GM23338 (cell line): ENCODE measurements at regions not wholly inside any gene's neighbourhood (a gene's known extent, or its start where the extent isn't known, plus 50 kb on each side); places are given as distances from the start of the nearest gene placed in this dataset.

Experiments
- ATAC-seq: fragments of 200-7000 bp; cut with Tn5 transposase; 3 replicates; pipeline ENCODE4 v1.9.1; 2020
- DNase-seq: peaks from one replicate; pipeline ENCODE4 v3.0.0-alpha.2; 2015; ENCODE audit warnings: low spot score
- H2AFZ ChIP-seq: fragments of 200-600 bp; sonication (generic); 2 replicates; pipeline ENCODE4 v1.8.0; 2016; ENCODE audit warnings: antibody characterized with exemption, mild to moderate bottlenecking, moderate library complexity
- H3F3A ChIP-seq: fragments of 200-600 bp; sonication (generic); replicated peaks from 2 replicates; pipeline ENCODE4 v1.8.0; 2017; ENCODE audit warnings: antibody characterized with exemption, mixed run types, low read depth
- H3K27ac ChIP-seq: fragments of 200-600 bp; sonication (generic); 2 replicates; pipeline ENCODE4 v1.6.1; 2016; ENCODE audit warnings: low read depth
- H3K27me3 ChIP-seq: fragments of 200-600 bp; sonication (generic); 2 replicates; pipeline ENCODE4 v1.8.0; 2016; ENCODE audit warnings: mild to moderate bottlenecking, mixed run types, moderate library complexity; ENCODE audit not compliant: insufficient read depth
- H3K36me3 ChIP-seq: fragments of 200-600 bp; sonication (generic); 2 replicates; pipeline ENCODE4 v1.8.0; 2016; ENCODE audit warnings: mild to moderate bottlenecking; ENCODE audit not compliant: insufficient read depth
- H3K4me1 ChIP-seq: fragments of 200-600 bp; sonication (generic); 2 replicates; pipeline ENCODE4 v1.8.0; 2016; ENCODE audit warnings: mild to moderate bottlenecking, moderate library complexity; ENCODE audit not compliant: insufficient read depth
- H3K4me2 ChIP-seq: fragments of 200-600 bp; sonication (generic); 2 replicates; pipeline ENCODE4 v1.7.1; 2017; ENCODE audit warnings: mixed run types
- H3K4me3 ChIP-seq: fragments of 200-600 bp; sonication (generic); 2 replicates; pipeline ENCODE4 v1.6.1; 2016; ENCODE audit warnings: mixed run types
- H3K79me2 ChIP-seq: fragments of 200-600 bp; sonication (generic); replicated peaks from 2 replicates; pipeline ENCODE4 v1.8.0; 2017; ENCODE audit warnings: mild to moderate bottlenecking; ENCODE audit not compliant: insufficient read depth
- H3K9me2 ChIP-seq: fragments of 200-600 bp; sonication (generic); 2 replicates; pipeline ENCODE4 v1.8.0; 2017; ENCODE audit not compliant: insufficient read depth
- H4K20me1 ChIP-seq: fragments of 200-600 bp; sonication (generic); replicated peaks from 2 replicates; pipeline ENCODE4 v1.8.0; 2017; ENCODE audit warnings: mild to moderate bottlenecking; ENCODE audit not compliant: insufficient read depth
- H3K27ac Mint-ChIP-seq: 2 replicates; pipeline ENCODE4 v1.8.0; 2020; ENCODE audit warnings: inconsistent platforms, mild to moderate bottlenecking, moderate library complexity, mixed read lengths
- H3K27me3 Mint-ChIP-seq: 3 replicates; pipeline ENCODE4 v1.8.0; 2022; ENCODE audit warnings: low read depth, mild to moderate bottlenecking, moderate library complexity, mixed read lengths, inconsistent platforms; ENCODE audit not compliant: insufficient read depth, poor library complexity
- H3K36me3 Mint-ChIP-seq: 3 replicates; pipeline ENCODE4 v1.8.0; 2021; ENCODE audit warnings: low read depth, mild to moderate bottlenecking, inconsistent platforms, moderate library complexity, mixed read lengths
- H3K4me1 Mint-ChIP-seq: 3 replicates; pipeline ENCODE4 v1.8.0; 2020; ENCODE audit warnings: mild to moderate bottlenecking, inconsistent platforms, mixed read lengths
- H3K4me3 Mint-ChIP-seq: 3 replicates; pipeline ENCODE4 v1.8.0; 2021; ENCODE audit warnings: moderate library complexity, mild to moderate bottlenecking, inconsistent platforms, mixed read lengths
- H3K9me3 Mint-ChIP-seq: 3 replicates; pipeline ENCODE4 v1.8.0; 2020; ENCODE audit warnings: moderate library complexity, mild to moderate bottlenecking, inconsistent platforms, mixed read lengths
- CREB1 ChIP-seq: fragments of 250-450 bp; sonication (Bioruptor Pico); IDR thresholded peaks from 2 replicates; pipeline ENCODE4 v1.5.0; 2020; ENCODE audit warnings: low read depth, mild to moderate bottlenecking, moderate library complexity
- EZH2 ChIP-seq: fragments of 200-600 bp; sonication (generic); IDR thresholded peaks from one replicate; pipeline ENCODE4 v1.8.0; 2017; ENCODE audit warnings: antibody characterized with exemption, mild to moderate bottlenecking, low read depth; ENCODE audit not compliant: unreplicated experiment
- EZH2phosphoT487 ChIP-seq: fragments of 200-600 bp; sonication (generic); IDR thresholded peaks from one replicate; pipeline ENCODE4 v1.8.1; 2018; ENCODE audit warnings: antibody characterized with exemption; ENCODE audit not compliant: unreplicated experiment
- JUNB ChIP-seq: IDR thresholded peaks from one replicate; pipeline ENCODE4 v1.6.1; 2016; ENCODE audit warnings: antibody characterized with exemption; ENCODE audit not compliant: unreplicated experiment
- NANOG ChIP-seq: IDR thresholded peaks from 2 replicates; pipeline ENCODE4 v1.6.1; 2016; ENCODE audit warnings: antibody characterized with exemption, borderline replicate concordance
- POLR2AphosphoS5 ChIP-seq: IDR thresholded peaks from 2 replicates; pipeline ENCODE4 v1.6.1; 2016; ENCODE audit warnings: antibody characterized with exemption, low read depth
- STAT1 ChIP-seq: IDR thresholded peaks from one replicate; pipeline ENCODE4 v1.6.1; 2016; ENCODE audit warnings: antibody characterized with exemption; ENCODE audit not compliant: unreplicated experiment
- ZNF114 ChIP-seq: fragments of 250-450 bp; sonication (Bioruptor Pico); IDR thresholded peaks from 2 replicates; pipeline ENCODE4 v1.5.0; 2020; ENCODE audit warnings: mild to moderate bottlenecking, moderate library complexity
- ZNF331 ChIP-seq: fragments of 250-450 bp; sonication (Bioruptor Pico); IDR thresholded peaks from 2 replicates; pipeline ENCODE4 v1.5.0; 2020; ENCODE audit warnings: low read depth, mild to moderate bottlenecking, moderate library complexity
- TF ChIP-seq, protein P1 (sequence below), 2 experiments: fragments of 200-600 bp in 1 of 2; sonication (generic) in 1 of 2; conservative IDR thresholded peaks; 2 replicates each; pipeline versions ENCODE4 v1.5.1 to v1.6.1; 2016 to 2017; ENCODE audit warnings: antibody characterized with exemption in 2 of 2, low read depth in 2 of 2, mild to moderate bottlenecking in 2 of 2, moderate library complexity in 1 of 2
- TF ChIP-seq, protein P2 (sequence below): fragments of 250-450 bp; sonication (Bioruptor Pico); IDR thresholded peaks from 2 replicates; pipeline ENCODE4 v1.5.0; 2020; ENCODE audit warnings: mild to moderate bottlenecking, moderate library complexity
- TF ChIP-seq, protein P3 (sequence below): IDR thresholded peaks from one replicate; pipeline ENCODE4 v1.6.1; 2018; ENCODE audit warnings: antibody characterized with exemption; ENCODE audit not compliant: unreplicated experiment
- TF ChIP-seq, protein P4 (sequence below): IDR thresholded peaks from 2 replicates; pipeline ENCODE4 v1.6.1; 2016; ENCODE audit warnings: antibody characterized with exemption

DNA sequence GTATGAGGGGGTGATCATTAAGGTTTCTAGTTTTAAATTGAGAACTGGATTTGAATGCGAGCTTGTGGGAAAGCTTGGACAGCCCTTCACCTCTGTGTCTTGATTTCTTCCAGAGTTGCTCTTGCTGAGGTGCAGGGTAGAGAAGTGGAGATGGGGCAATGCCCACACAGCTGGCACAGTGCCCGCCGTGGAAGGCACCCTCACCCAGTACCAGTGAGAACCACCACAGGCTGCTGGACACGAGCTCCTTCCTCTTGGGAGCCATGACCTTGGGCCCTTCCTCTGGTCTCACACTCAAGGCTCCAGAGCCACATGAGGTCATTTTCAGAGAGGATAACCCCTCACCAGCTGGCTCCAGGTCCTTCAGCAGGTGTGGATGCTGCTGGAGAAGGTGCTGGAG lies 67.3 kb downstream of the DACT2 start:
- TF ChIP-seq NANOG (no peak), EZH2 (no peak), EZH2phosphoT487 (no peak), ZNF114 (CRISPR knock-in tag) (no peak), ZNF331 (CRISPR knock-in tag) (no peak), STAT1 (no peak), CREB1 (CRISPR knock-in tag) (no peak), JUNB (no peak), POLR2AphosphoS5 (no peak)
- TF ChIP-seq, protein P1, sequence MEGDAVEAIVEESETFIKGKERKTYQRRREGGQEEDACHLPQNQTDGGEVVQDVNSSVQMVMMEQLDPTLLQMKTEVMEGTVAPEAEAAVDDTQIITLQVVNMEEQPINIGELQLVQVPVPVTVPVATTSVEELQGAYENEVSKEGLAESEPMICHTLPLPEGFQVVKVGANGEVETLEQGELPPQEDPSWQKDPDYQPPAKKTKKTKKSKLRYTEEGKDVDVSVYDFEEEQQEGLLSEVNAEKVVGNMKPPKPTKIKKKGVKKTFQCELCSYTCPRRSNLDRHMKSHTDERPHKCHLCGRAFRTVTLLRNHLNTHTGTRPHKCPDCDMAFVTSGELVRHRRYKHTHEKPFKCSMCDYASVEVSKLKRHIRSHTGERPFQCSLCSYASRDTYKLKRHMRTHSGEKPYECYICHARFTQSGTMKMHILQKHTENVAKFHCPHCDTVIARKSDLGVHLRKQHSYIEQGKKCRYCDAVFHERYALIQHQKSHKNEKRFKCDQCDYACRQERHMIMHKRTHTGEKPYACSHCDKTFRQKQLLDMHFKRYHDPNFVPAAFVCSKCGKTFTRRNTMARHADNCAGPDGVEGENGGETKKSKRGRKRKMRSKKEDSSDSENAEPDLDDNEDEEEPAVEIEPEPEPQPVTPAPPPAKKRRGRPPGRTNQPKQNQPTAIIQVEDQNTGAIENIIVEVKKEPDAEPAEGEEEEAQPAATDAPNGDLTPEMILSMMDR (conservative IDR thresholded peaks at IDR 0.05; ENCODE audit: low read depth in 2 of 2) = no peak
- TF ChIP-seq, protein P2, sequence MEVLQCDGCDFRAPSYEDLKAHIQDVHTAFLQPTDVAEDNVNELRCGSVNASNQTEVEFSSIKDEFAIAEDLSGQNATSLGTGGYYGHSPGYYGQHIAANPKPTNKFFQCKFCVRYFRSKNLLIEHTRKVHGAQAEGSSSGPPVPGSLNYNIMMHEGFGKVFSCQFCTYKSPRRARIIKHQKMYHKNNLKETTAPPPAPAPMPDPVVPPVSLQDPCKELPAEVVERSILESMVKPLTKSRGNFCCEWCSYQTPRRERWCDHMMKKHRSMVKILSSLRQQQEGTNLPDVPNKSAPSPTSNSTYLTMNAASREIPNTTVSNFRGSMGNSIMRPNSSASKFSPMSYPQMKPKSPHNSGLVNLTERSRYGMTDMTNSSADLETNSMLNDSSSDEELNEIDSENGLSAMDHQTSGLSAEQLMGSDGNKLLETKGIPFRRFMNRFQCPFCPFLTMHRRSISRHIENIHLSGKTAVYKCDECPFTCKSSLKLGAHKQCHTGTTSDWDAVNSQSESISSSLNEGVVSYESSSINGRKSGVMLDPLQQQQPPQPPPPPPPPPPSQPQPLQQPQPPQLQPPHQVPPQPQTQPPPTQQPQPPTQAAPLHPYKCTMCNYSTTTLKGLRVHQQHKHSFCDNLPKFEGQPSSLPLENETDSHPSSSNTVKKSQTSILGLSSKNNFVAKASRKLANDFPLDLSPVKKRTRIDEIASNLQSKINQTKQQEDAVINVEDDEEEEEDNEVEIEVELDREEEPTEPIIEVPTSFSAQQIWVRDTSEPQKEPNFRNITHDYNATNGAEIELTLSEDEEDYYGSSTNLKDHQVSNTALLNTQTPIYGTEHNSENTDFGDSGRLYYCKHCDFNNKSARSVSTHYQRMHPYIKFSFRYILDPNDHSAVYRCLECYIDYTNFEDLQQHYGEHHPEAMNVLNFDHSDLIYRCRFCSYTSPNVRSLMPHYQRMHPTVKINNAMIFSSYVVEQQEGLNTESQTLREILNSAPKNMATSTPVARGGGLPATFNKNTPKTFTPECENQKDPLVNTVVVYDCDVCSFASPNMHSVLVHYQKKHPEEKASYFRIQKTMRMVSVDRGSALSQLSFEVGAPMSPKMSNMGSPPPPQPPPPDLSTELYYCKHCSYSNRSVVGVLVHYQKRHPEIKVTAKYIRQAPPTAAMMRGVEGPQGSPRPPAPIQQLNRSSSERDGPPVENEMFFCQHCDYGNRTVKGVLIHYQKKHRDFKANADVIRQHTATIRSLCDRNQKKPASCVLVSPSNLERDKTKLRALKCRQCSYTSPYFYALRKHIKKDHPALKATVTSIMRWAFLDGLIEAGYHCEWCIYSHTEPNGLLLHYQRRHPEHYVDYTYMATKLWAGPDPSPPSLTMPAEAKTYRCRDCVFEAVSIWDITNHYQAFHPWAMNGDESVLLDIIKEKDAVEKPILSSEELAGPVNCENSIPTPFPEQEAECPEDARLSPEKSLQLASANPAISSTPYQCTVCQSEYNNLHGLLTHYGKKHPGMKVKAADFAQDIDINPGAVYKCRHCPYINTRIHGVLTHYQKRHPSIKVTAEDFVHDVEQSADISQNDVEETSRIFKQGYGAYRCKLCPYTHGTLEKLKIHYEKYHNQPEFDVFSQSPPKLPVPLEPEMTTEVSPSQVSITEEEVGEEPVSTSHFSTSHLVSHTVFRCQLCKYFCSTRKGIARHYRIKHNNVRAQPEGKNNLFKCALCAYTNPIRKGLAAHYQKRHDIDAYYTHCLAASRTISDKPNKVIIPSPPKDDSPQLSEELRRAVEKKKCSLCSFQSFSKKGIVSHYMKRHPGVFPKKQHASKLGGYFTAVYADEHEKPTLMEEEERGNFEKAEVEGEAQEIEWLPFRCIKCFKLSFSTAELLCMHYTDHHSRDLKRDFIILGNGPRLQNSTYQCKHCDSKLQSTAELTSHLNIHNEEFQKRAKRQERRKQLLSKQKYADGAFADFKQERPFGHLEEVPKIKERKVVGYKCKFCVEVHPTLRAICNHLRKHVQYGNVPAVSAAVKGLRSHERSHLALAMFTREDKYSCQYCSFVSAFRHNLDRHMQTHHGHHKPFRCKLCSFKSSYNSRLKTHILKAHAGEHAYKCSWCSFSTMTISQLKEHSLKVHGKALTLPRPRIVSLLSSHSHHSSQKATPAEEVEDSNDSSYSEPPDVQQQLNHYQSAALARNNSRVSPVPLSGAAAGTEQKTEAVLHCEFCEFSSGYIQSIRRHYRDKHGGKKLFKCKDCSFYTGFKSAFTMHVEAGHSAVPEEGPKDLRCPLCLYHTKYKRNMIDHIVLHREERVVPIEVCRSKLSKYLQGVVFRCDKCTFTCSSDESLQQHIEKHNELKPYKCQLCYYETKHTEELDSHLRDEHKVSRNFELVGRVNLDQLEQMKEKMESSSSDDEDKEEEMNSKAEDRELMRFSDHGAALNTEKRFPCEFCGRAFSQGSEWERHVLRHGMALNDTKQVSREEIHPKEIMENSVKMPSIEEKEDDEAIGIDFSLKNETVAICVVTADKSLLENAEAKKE (CRISPR knock-in tag) = no peak
- TF ChIP-seq, protein P3, sequence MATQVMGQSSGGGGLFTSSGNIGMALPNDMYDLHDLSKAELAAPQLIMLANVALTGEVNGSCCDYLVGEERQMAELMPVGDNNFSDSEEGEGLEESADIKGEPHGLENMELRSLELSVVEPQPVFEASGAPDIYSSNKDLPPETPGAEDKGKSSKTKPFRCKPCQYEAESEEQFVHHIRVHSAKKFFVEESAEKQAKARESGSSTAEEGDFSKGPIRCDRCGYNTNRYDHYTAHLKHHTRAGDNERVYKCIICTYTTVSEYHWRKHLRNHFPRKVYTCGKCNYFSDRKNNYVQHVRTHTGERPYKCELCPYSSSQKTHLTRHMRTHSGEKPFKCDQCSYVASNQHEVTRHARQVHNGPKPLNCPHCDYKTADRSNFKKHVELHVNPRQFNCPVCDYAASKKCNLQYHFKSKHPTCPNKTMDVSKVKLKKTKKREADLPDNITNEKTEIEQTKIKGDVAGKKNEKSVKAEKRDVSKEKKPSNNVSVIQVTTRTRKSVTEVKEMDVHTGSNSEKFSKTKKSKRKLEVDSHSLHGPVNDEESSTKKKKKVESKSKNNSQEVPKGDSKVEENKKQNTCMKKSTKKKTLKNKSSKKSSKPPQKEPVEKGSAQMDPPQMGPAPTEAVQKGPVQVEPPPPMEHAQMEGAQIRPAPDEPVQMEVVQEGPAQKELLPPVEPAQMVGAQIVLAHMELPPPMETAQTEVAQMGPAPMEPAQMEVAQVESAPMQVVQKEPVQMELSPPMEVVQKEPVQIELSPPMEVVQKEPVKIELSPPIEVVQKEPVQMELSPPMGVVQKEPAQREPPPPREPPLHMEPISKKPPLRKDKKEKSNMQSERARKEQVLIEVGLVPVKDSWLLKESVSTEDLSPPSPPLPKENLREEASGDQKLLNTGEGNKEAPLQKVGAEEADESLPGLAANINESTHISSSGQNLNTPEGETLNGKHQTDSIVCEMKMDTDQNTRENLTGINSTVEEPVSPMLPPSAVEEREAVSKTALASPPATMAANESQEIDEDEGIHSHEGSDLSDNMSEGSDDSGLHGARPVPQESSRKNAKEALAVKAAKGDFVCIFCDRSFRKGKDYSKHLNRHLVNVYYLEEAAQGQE = no peak
- TF ChIP-seq, protein P4, sequence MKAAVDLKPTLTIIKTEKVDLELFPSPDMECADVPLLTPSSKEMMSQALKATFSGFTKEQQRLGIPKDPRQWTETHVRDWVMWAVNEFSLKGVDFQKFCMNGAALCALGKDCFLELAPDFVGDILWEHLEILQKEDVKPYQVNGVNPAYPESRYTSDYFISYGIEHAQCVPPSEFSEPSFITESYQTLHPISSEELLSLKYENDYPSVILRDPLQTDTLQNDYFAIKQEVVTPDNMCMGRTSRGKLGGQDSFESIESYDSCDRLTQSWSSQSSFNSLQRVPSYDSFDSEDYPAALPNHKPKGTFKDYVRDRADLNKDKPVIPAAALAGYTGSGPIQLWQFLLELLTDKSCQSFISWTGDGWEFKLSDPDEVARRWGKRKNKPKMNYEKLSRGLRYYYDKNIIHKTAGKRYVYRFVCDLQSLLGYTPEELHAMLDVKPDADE = no peak
- Histone ChIP-seq H3K27me3 (no peaks in the 10 kb centered on the region), H3F3A (no peaks in the 10 kb centered on the region), H3K4me2 (no peak overlapping the region), H3K27ac (no peak overlapping the region), H3K4me3 (no peak overlapping the region), H2AFZ (no peak overlapping the region), H3K36me3 (no peaks in the 10 kb centered on the region), H3K9me2 (peaks cover 9% of the 10 kb centered on the region; the same call in 1 of the 2 replicates), H3K4me1 (peaks cover 10% of the 10 kb centered on the region), H4K20me1 (no peaks in the 10 kb centered on the region), H3K79me2 (no peaks in the 10 kb centered on the region)
- no peak overlapping the region for H3K27ac Mint-ChIP-seq
- peaks cover 13% of the 10 kb centered on the region; the same call in 2 of the 3 replicates for H3K4me1 Mint-ChIP-seq
- no peak overlapping the region for H3K4me3 Mint-ChIP-seq
- H3K36me3 Mint-ChIP-seq = no peaks in the 10 kb centered on the region
- ATAC-seq (no peak), DNase-seq (no peak)
- peaks cover 6% of the 10 kb centered on the region for H3K27me3 Mint-ChIP-seq
- peaks cover 19% of the 10 kb centered on the region for H3K9me3 Mint-ChIP-seq
